ENCODE measurements at regions not wholly inside any gene's neighbourhood (a gene's known extent, or its start where the extent isn't known, plus 50 kb on each side); places are given as distances from the start of the nearest gene placed in this dataset.

GRCh38 chr12:29883941-29884554 is 100.3 kb upstream of the TMTC1 start:
- Histone ChIP-seq H3K4me1 (no peaks in the 10 kb centered on the region), H3K36me3 (no peaks in the 10 kb centered on the region), H3K27ac (no peak overlapping the region), H3K4me3 (no peak overlapping the region), H3K9me3 (no peaks in the 10 kb centered on the region), H3K27me3 (no peaks in the 10 kb centered on the region)
- TF ChIP-seq POLR2A (IDR thresholded peaks at IDR 0.05) = no peak
- TF ChIP-seq, protein P1, sequence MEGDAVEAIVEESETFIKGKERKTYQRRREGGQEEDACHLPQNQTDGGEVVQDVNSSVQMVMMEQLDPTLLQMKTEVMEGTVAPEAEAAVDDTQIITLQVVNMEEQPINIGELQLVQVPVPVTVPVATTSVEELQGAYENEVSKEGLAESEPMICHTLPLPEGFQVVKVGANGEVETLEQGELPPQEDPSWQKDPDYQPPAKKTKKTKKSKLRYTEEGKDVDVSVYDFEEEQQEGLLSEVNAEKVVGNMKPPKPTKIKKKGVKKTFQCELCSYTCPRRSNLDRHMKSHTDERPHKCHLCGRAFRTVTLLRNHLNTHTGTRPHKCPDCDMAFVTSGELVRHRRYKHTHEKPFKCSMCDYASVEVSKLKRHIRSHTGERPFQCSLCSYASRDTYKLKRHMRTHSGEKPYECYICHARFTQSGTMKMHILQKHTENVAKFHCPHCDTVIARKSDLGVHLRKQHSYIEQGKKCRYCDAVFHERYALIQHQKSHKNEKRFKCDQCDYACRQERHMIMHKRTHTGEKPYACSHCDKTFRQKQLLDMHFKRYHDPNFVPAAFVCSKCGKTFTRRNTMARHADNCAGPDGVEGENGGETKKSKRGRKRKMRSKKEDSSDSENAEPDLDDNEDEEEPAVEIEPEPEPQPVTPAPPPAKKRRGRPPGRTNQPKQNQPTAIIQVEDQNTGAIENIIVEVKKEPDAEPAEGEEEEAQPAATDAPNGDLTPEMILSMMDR (IDR thresholded peaks at IDR 0.05) = no peak
- intact Hi-C loops (cut with DNase I; ENCODE audit: low total_unique reads) = no loop called here
- DNase-seq = no peak

DNA sequence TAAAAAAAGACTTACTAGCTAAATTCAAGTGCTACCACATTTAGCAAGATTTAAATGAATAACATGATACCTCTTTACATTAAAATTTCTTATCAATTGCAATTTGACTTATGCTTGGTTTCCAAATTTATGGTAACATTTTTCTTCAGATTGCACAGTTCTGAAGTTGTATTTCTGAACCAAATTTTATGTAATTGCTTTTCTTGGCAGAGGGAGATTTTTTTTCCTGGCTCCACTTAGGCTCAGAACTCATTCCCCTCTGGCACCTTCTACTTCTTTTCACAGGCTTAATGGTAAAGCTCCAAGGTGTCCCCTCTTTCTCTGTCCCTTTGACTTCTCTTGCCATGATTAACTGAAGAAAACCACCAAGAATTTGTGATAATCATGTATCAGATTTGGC is 99.8 kb upstream of the TMTC1 start:
- no peak overlapping the region for H3K4me3 ChIP-seq
- no peaks in the 10 kb centered on the region for H3K4me1 ChIP-seq
- no peak for DNase-seq
- TF ChIP-seq, protein P1 (IDR thresholded peaks at IDR 0.05) = no peak
- TF ChIP-seq POLR2A (IDR thresholded peaks at IDR 0.05) = no peak
- H3K27ac ChIP-seq = no peak overlapping the region
- H3K27me3 ChIP-seq = no peaks in the 10 kb centered on the region
- H3K36me3 ChIP-seq = no peaks in the 10 kb centered on the region
- intact Hi-C loops (cut with DNase I; ENCODE audit: low total_unique reads) = no loop called here
- no peaks in the 10 kb centered on the region for H3K9me3 ChIP-seq

- H3K4me1 ChIP-seq = no peaks in the 10 kb centered on the region
These were observed 99.1 kb upstream of the TMTC1 start for GRCh38 chr12:29882846-29883245.

DNA sequence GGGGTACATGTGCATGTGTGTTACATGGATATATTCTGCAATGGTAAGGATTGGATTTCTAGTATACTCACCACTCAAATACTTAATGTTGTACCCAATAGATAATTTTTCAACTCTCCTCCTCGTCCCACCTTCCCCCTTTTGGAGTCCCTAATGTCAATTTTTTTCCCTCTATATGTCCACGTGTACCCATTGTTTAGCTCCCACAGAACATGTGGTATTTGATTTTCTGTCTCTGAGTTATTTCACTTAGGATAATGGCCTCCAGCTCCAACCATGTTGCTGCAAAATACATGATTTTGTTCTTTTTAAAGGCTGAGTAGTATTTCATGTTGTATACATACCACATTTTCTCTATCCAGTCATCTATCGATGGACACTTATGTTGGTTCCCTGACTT is 97.2 kb upstream of the TMTC1 start:
- no peak for TF ChIP-seq POLR2A (IDR thresholded peaks at IDR 0.05)
- TF ChIP-seq, protein P1 (IDR thresholded peaks at IDR 0.05) = no peak
- DNase-seq = no peak
- Histone ChIP-seq H3K27me3 (no peaks in the 10 kb centered on the region), H3K36me3 (no peaks in the 10 kb centered on the region), H3K4me3 (no peak overlapping the region), H3K27ac (no peak overlapping the region), H3K9me3 (no peaks in the 10 kb centered on the region), H3K4me1 (no peaks in the 10 kb centered on the region)
- intact Hi-C loops (cut with DNase I; ENCODE audit: low total_unique reads) = no loop called here

More at GRCh38 chr12:29882846-29883245, 99.1 kb upstream of the TMTC1 start:
- Histone ChIP-seq H3K4me3 (no peak overlapping the region), H3K27me3 (no peaks in the 10 kb centered on the region), H3K27ac (no peak overlapping the region), H3K9me3 (no peaks in the 10 kb centered on the region), H3K36me3 (no peaks in the 10 kb centered on the region)
- no peak for DNase-seq
- TF ChIP-seq, protein P1 (IDR thresholded peaks at IDR 0.05) = no peak
- TF ChIP-seq POLR2A (IDR thresholded peaks at IDR 0.05) = no peak
- intact Hi-C loops (cut with DNase I; ENCODE audit: low total_unique reads) = no loop called here

DNA sequence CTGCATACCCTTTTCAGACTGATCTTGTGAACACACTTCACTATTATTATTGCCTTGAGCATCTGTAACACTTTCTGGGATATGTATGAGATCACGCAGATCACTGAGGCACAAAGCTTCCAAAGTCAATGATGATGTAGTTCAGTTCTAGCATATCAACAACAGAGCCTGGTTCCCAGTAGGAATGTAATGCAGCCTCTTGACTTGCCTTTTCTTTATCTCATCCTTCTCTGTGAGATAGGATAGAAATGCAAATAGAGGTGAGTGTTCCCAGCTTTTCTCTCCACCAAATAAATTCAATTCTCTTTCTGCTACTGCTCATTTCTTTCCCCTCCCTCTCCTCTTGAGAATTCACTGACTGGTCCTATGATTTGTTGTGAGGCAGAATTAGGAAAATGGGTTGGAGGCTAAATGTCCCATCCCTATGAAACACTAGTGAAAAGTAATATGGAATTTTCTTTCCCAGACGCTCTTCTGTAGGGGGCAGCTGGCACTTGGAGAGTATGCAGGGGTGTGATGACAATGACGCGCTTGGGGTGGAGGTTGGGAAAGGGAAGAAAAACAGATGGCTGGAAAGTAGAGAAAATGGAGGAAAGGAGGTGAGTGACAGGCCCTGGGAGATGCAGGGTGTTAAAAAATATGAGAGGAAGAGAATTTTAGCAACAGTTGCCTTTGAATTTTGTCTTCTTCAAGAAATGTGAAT is 96.0 kb upstream of the TMTC1 start:
- intact Hi-C loops (cut with DNase I; ENCODE audit: low total_unique reads) = no loop called here

More for the DNA sequence above, 96.0 kb upstream of the TMTC1 start:
- TF ChIP-seq POLR2A (IDR thresholded peaks at IDR 0.05) = no peak
- TF ChIP-seq, protein P1 (IDR thresholded peaks at IDR 0.05) = no peak
- Histone ChIP-seq H3K4me3 (no peak overlapping the region), H3K27me3 (no peaks in the 10 kb centered on the region), H3K36me3 (no peaks in the 10 kb centered on the region), H3K4me1 (no peaks in the 10 kb centered on the region), H3K9me3 (no peaks in the 10 kb centered on the region), H3K27ac (no peak overlapping the region)
- DNase-seq = no peak
